ENCODE measurements at regions not wholly inside any gene's neighbourhood (a gene's known extent, or its start where the extent isn't known, plus 50 kb on each side); places are given as distances from the start of the nearest gene placed in this dataset.

GRCh38 chr5:82534986-82535385 lies 256.8 kb upstream of the RPS23 start:
- TF ChIP-seq CTCF (IDR thresholded peaks at IDR 0.05) (no peak), POLR2AphosphoS5 (IDR thresholded peaks at IDR 0.05; ENCODE audit: low read depth, low read length) (no peak), REST (IDR thresholded peaks at IDR 0.05; ENCODE audit: insufficient read depth in 1 of 2, low read depth in 2 of 2, low read length in 1 of 2) (no peak)
